Fibroblast of lung (primary cell): ENCODE measurements at regions not wholly inside any gene's neighbourhood (a gene's known extent, or its start where the extent isn't known, plus 50 kb on each side); places are given as distances from the start of the nearest gene placed in this dataset.

Experiments used
- CTCF ChIP-seq, 2 donors: IDR thresholded peaks in 1 of 2; conservative IDR thresholded peaks in 1 of 2; 1 replicate in 1 of 2; 2 replicates in 1 of 2; pipeline ENCODE4 v1.5.1; 2011 to 2012; ENCODE audit warnings: low read length in 2 of 2, control low read depth in 1 of 2, inconsistent platforms in 1 of 2, low read depth in 1 of 2, mild to moderate bottlenecking in 1 of 2
- EZH2 ChIP-seq: IDR thresholded peaks from 2 replicates; pipeline ENCODE4 v1.5.1; 2012; ENCODE audit warnings: low read length, control low read depth, mild to moderate bottlenecking; ENCODE audit errors: missing control alignments

- TF ChIP-seq CTCF (conservative IDR thresholded peaks at IDR 0.05 in 1 of 2, IDR thresholded peaks at IDR 0.05 in 1 of 2; ENCODE audit: low read depth in 1 of 2, low read length in 2 of 2) (no peak), EZH2 (no peak)
Observed at GRCh38 chr9:19934301-19934871, 145.5 kb upstream of the SLC24A2 start.
